ENCODE measurements at regions not wholly inside any gene's neighbourhood (a gene's known extent, or its start where the extent isn't known, plus 50 kb on each side); places are given as distances from the start of the nearest gene placed in this dataset.

DNA sequence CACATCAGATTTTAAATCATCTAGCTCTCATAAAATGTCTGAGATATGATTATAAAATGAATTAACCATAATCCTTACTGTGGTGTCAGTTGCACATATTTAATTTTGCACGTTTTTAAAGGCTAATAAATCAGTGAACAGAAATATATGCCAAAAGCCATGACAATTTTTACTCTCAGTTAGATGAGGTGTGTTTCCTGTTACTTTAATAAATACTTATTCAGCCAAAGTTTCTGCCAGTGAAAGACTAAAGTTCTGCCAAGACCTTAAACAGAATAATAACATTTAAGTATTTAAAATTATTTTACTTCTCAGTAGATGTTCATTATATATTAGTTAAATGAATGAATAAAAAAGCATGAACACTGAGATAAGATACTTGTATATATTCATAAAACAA, 1150.1 kb downstream of the NAALADL2 start:
- Histone ChIP-seq H3K4me3 (ENCODE audit: low read length in 2 of 2) (no peak overlapping the region), H3K9ac (ENCODE audit: low read depth in 1 of 2, low read length in 2 of 2) (no peak overlapping the region), H3K36me3 (ENCODE audit: control insufficient read depth in 2 of 2, insufficient read depth in 2 of 2, low read length in 2 of 2) (no peaks in the 10 kb centered on the region)

DNA sequence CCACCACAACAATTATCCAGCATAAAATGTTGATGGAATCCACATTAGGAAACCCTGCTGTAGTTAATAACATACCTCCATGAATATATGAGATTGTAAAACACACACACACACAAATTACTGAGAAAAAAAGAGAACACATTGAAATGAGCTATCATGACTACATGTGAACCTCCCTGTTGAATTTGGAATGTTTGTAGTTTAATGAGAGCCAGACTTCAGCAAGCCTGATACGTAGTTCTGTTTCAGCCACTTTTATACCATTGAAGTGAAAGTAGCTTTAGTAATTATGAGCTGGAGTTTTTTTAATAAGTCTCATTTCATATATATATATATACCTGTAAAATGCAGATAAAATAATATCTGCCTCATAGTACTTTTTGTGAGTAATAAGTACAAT, 1146.4 kb downstream of the NAALADL2 start:
- no peaks in the 10 kb centered on the region for H3K36me3 ChIP-seq (ENCODE audit: control insufficient read depth in 2 of 2, insufficient read depth in 2 of 2, low read length in 2 of 2)
- H3K9ac ChIP-seq (ENCODE audit: low read depth in 1 of 2, low read length in 2 of 2): no peak overlapping the region
- H3K27ac ChIP-seq (ENCODE audit: low read depth in 2 of 2, low read length in 2 of 2): no peak overlapping the region
- H3K4me3 ChIP-seq (ENCODE audit: low read length in 2 of 2): no peak overlapping the region
- no peaks in the 10 kb centered on the region for H3K9me3 ChIP-seq (ENCODE audit: control insufficient read depth in 2 of 2, low read length in 2 of 2)
- no peaks in the 10 kb centered on the region for H3K27me3 ChIP-seq (ENCODE audit: control insufficient read depth in 2 of 2, insufficient read depth in 2 of 2, low read length in 2 of 2)
- H3K4me1 ChIP-seq (ENCODE audit: control insufficient read depth in 2 of 2, insufficient read depth in 2 of 2, low read length in 2 of 2): no peaks in the 10 kb centered on the region

More for the DNA sequence above, 1150.1 kb downstream of the NAALADL2 start:
- Histone ChIP-seq H3K9me3 (ENCODE audit: control insufficient read depth in 2 of 2, low read length in 2 of 2) (no peaks in the 10 kb centered on the region), H3K4me1 (ENCODE audit: control insufficient read depth in 2 of 2, insufficient read depth in 2 of 2, low read length in 2 of 2) (no peaks in the 10 kb centered on the region), H3K27me3 (ENCODE audit: control insufficient read depth in 2 of 2, insufficient read depth in 2 of 2, low read length in 2 of 2) (no peaks in the 10 kb centered on the region), H3K27ac (ENCODE audit: low read depth in 2 of 2, low read length in 2 of 2) (no peak overlapping the region)

DNA sequence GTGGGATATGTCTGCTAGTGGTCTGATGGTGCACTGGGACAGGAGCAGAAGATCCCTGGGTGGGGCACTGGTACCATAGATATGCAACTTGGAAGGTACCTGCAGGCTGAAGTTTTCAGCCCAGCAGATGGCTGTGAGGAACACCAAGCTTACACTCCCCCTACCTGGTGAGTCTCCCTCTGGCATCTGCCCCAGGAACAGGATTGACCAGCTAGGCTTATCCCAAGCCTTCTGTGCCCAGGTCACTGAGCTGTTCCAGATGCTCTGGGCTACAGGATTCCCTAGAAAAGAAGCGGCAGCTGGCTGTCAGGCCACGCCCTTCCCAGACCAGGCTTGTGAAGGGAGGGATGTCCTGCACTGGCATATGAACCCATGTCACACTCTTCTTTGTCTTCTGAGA, 1130.0 kb downstream of the NAALADL2 start:
- Histone ChIP-seq H3K27me3 (ENCODE audit: control insufficient read depth in 2 of 2, insufficient read depth in 2 of 2, low read length in 2 of 2) (no peaks in the 10 kb centered on the region), H3K36me3 (ENCODE audit: control insufficient read depth in 2 of 2, insufficient read depth in 2 of 2, low read length in 2 of 2) (no peaks in the 10 kb centered on the region), H3K27ac (ENCODE audit: low read depth in 2 of 2, low read length in 2 of 2) (no peak overlapping the region), H3K4me1 (ENCODE audit: control insufficient read depth in 2 of 2, insufficient read depth in 2 of 2, low read length in 2 of 2) (no peaks in the 10 kb centered on the region), H3K9ac (ENCODE audit: low read depth in 1 of 2, low read length in 2 of 2) (no peak overlapping the region), H3K4me3 (ENCODE audit: low read length in 2 of 2) (no peak overlapping the region), H3K9me3 (ENCODE audit: control insufficient read depth in 2 of 2, low read length in 2 of 2) (no peaks in the 10 kb centered on the region)

DNA sequence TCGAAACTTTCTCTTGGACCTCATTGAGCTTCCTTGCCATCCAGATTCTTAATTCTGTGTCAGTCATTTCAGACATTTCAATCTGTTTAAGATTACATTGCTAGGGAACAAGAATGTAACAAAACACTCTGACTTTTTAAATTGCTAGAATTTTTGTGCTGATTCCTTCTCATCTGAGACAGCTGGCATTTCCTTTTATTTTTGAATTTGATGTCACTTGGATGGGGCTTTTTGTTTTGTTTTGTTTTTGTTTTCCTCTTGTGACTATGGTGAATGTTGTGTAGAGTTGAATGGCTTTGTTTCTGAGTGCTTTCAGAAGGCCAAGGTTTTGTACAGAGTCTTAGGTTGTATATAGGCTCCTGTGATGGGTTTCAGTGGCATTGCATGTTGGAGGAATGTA, 1129.3 kb downstream of the NAALADL2 start:
- Histone ChIP-seq H3K27me3 (ENCODE audit: control insufficient read depth in 2 of 2, insufficient read depth in 2 of 2, low read length in 2 of 2) (no peaks in the 10 kb centered on the region), H3K27ac (ENCODE audit: low read depth in 2 of 2, low read length in 2 of 2) (no peak overlapping the region), H3K36me3 (ENCODE audit: control insufficient read depth in 2 of 2, insufficient read depth in 2 of 2, low read length in 2 of 2) (no peaks in the 10 kb centered on the region), H3K9me3 (ENCODE audit: control insufficient read depth in 2 of 2, low read length in 2 of 2) (no peaks in the 10 kb centered on the region), H3K4me3 (ENCODE audit: low read length in 2 of 2) (no peak overlapping the region), H3K9ac (ENCODE audit: low read depth in 1 of 2, low read length in 2 of 2) (no peak overlapping the region), H3K4me1 (ENCODE audit: control insufficient read depth in 2 of 2, insufficient read depth in 2 of 2, low read length in 2 of 2) (no peaks in the 10 kb centered on the region)

DNA sequence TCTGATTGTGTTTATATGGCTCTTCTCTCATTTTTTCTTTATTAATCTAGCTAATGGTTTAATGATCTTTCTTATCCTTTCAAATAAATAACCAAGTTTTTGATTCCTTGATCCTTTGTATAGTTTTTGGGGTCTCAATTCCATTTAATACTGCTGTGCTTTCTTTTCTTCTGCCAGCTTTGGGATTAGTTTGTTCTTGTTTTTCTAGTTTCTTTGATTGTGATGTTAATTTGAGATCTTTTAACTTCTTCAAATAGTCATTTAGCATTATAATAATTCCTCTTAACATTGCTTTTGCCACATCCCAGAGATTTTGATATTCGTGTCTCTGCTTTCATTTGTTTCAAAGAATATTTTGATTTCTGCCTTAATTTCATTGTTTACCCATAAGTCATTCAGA, 1126.6 kb downstream of the NAALADL2 start:
- no peaks in the 10 kb centered on the region for H3K27me3 ChIP-seq (ENCODE audit: control insufficient read depth in 2 of 2, insufficient read depth in 2 of 2, low read length in 2 of 2)
- H3K9me3 ChIP-seq (ENCODE audit: control insufficient read depth in 2 of 2, low read length in 2 of 2): no peaks in the 10 kb centered on the region
- no peak overlapping the region for H3K27ac ChIP-seq (ENCODE audit: low read depth in 2 of 2, low read length in 2 of 2)
- no peak overlapping the region for H3K9ac ChIP-seq (ENCODE audit: low read depth in 1 of 2, low read length in 2 of 2)
- no peak overlapping the region for H3K4me3 ChIP-seq (ENCODE audit: low read length in 2 of 2)
- no peaks in the 10 kb centered on the region for H3K36me3 ChIP-seq (ENCODE audit: control insufficient read depth in 2 of 2, insufficient read depth in 2 of 2, low read length in 2 of 2)
- H3K4me1 ChIP-seq (ENCODE audit: control insufficient read depth in 2 of 2, insufficient read depth in 2 of 2, low read length in 2 of 2): no peaks in the 10 kb centered on the region

DNA sequence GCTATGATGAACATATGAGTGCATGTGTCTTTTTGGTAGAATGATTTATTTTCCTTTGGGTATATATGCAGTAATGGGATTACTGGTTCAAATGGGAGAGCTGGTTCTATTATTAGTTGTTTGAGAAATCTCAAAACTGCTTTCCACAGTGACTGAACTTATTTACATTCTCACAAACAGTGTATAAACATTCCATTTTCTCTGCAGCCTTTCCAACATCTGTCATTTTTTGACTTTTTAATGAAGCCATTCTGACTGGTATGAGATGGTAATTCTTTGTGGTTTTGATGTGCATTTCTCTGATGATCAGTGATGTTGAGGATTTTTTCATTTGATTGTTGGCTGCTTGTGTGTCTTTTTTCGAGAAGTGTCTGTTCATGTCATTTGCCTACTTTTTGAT, 1124.2 kb downstream of the NAALADL2 start:
- H3K4me1 ChIP-seq (ENCODE audit: control insufficient read depth in 2 of 2, insufficient read depth in 2 of 2, low read length in 2 of 2): no peaks in the 10 kb centered on the region
- H3K27me3 ChIP-seq (ENCODE audit: control insufficient read depth in 2 of 2, insufficient read depth in 2 of 2, low read length in 2 of 2): no peaks in the 10 kb centered on the region
- no peak overlapping the region for H3K4me3 ChIP-seq (ENCODE audit: low read length in 2 of 2)
- H3K9ac ChIP-seq (ENCODE audit: low read depth in 1 of 2, low read length in 2 of 2): no peak overlapping the region
- H3K9me3 ChIP-seq (ENCODE audit: control insufficient read depth in 2 of 2, low read length in 2 of 2): no peaks in the 10 kb centered on the region
- no peaks in the 10 kb centered on the region for H3K36me3 ChIP-seq (ENCODE audit: control insufficient read depth in 2 of 2, insufficient read depth in 2 of 2, low read length in 2 of 2)
- no peak overlapping the region for H3K27ac ChIP-seq (ENCODE audit: low read depth in 2 of 2, low read length in 2 of 2)

DNA sequence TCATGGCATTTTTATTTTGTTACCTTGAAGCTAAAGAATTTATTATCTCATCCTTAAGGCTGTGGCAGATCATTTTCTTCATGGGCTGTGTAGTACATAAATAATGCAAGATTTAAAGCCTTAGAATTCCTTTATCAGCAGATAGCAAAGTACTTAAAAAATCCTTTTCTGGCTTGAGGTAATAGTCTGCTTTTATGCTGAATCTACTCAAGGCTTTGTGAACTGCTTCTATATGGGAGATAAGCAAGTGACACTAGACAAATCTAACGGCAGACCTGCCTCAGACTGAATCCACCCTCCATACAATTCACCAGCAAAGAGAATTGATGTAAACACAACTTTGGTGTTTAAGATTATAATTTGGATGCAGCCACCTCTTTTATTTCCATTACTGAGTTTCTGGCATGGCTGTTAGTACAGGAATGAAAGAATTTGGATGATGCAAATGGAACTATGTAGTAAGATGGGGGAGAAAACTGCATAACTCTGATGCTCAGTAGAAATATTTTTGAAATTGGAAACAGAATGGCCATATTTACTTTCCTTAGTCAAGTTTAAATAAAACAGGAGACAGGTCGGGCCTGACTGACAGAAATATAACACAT, 1121.5 kb downstream of the NAALADL2 start:
- H3K4me1 ChIP-seq (ENCODE audit: control insufficient read depth in 2 of 2, insufficient read depth in 2 of 2, low read length in 2 of 2): no peaks in the 10 kb centered on the region
- no peaks in the 10 kb centered on the region for H3K9me3 ChIP-seq (ENCODE audit: control insufficient read depth in 2 of 2, low read length in 2 of 2)
- H3K27ac ChIP-seq (ENCODE audit: low read depth in 2 of 2, low read length in 2 of 2): no peak overlapping the region
- H3K9ac ChIP-seq (ENCODE audit: low read depth in 1 of 2, low read length in 2 of 2): no peak overlapping the region
- no peaks in the 10 kb centered on the region for H3K36me3 ChIP-seq (ENCODE audit: control insufficient read depth in 2 of 2, insufficient read depth in 2 of 2, low read length in 2 of 2)
- H3K4me3 ChIP-seq (ENCODE audit: low read length in 2 of 2): no peak overlapping the region
- H3K27me3 ChIP-seq (ENCODE audit: control insufficient read depth in 2 of 2, insufficient read depth in 2 of 2, low read length in 2 of 2): no peaks in the 10 kb centered on the region

DNA sequence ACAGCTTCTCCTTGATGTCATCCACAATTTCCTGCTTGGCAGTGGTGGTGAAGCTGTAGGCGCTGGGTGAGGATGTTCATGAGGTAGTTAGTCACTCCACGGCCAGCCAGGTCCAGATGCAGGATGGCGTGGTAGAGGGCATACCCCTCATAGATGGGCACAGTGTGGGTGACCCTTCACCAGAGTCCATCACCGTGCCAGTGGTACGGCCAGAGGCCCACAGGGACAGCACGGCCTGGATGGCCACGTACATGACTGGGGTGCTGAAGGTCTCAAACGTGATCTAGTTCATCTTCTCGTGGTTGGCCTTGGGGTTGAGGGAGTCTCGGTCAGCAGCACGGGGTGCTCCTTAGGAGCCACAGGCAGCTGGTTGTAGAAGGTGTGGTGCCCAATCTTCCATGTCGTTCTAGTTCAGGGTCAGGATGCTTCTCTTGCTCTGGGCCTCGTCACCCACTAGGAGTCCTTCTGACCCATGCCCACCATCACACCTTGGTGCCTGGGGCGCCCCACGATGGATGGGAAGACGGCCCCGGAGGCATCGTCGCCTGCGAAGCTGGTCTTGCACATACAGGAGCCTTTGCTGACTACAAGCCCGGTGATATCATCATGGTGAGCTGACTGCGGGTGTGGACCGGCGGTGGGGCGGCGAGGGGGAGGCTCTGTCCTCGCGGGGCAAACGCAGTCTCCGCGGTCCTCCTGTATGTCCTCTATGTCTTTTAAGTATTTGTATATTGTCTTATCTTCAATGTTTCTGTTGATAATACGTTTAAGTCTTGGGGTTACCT, 1119.0 kb downstream of the NAALADL2 start:
- Histone ChIP-seq H3K9ac (ENCODE audit: low read depth in 1 of 2, low read length in 2 of 2) (no peak overlapping the region), H3K36me3 (ENCODE audit: control insufficient read depth in 2 of 2, insufficient read depth in 2 of 2, low read length in 2 of 2) (no peaks in the 10 kb centered on the region), H3K4me3 (ENCODE audit: low read length in 2 of 2) (no peak overlapping the region), H3K27me3 (ENCODE audit: control insufficient read depth in 2 of 2, insufficient read depth in 2 of 2, low read length in 2 of 2) (no peaks in the 10 kb centered on the region), H3K4me1 (ENCODE audit: control insufficient read depth in 2 of 2, insufficient read depth in 2 of 2, low read length in 2 of 2) (no peaks in the 10 kb centered on the region), H3K9me3 (ENCODE audit: control insufficient read depth in 2 of 2, low read length in 2 of 2) (no peaks in the 10 kb centered on the region), H3K27ac (ENCODE audit: low read depth in 2 of 2, low read length in 2 of 2) (no peak overlapping the region)

DNA sequence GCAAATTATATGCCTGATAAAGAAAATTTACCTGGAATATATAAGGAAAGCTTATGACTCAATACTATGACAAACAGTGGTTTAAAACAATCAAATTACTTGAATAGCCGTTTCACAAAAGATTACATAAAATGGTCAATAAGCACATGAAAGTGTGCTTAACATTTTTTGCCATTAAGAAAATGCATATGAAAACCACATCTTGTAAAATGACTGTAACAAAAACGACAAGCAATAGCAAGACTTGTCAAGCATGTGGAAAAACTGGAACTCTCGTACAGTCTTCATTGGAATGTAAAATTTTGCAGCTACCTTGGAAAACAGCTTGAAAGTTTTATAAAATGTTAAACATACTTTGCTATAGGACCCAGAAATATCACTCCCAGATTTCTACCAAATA, 1110.3 kb downstream of the NAALADL2 start:
- Histone ChIP-seq H3K27me3 (ENCODE audit: control insufficient read depth in 2 of 2, insufficient read depth in 2 of 2, low read length in 2 of 2) (no peaks in the 10 kb centered on the region), H3K27ac (ENCODE audit: low read depth in 2 of 2, low read length in 2 of 2) (no peak overlapping the region), H3K4me1 (ENCODE audit: control insufficient read depth in 2 of 2, insufficient read depth in 2 of 2, low read length in 2 of 2) (no peaks in the 10 kb centered on the region), H3K9ac (ENCODE audit: low read depth in 1 of 2, low read length in 2 of 2) (no peak overlapping the region), H3K9me3 (ENCODE audit: control insufficient read depth in 2 of 2, low read length in 2 of 2) (no peaks in the 10 kb centered on the region), H3K4me3 (ENCODE audit: low read length in 2 of 2) (no peak overlapping the region), H3K36me3 (ENCODE audit: control insufficient read depth in 2 of 2, insufficient read depth in 2 of 2, low read length in 2 of 2) (no peaks in the 10 kb centered on the region)

DNA sequence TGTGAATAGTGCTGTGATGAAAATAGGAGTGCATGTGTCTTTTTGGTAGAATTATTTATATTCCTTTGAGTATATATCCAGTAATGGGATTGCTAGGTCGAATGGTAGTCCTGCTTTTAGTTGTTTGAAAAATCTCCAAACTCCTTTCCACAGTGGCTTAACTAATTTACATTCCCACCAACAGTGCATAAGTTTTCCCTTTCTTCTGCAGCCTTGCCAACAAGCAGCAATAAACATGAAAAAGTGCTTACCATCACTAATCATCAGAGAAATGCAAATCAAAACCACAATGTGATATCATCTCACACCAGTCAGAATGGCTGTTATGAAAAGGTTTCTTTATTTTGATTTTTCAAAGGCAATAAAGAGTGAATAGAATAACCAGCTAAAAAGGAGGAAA, 1105.9 kb downstream of the NAALADL2 start:
- Histone ChIP-seq H3K9me3 (ENCODE audit: control insufficient read depth in 2 of 2, low read length in 2 of 2) (no peaks in the 10 kb centered on the region), H3K36me3 (ENCODE audit: control insufficient read depth in 2 of 2, insufficient read depth in 2 of 2, low read length in 2 of 2) (no peaks in the 10 kb centered on the region), H3K4me3 (ENCODE audit: low read length in 2 of 2) (no peak overlapping the region), H3K27ac (ENCODE audit: low read depth in 2 of 2, low read length in 2 of 2) (no peak overlapping the region), H3K27me3 (ENCODE audit: control insufficient read depth in 2 of 2, insufficient read depth in 2 of 2, low read length in 2 of 2) (no peaks in the 10 kb centered on the region), H3K9ac (ENCODE audit: low read depth in 1 of 2, low read length in 2 of 2) (no peak overlapping the region), H3K4me1 (ENCODE audit: control insufficient read depth in 2 of 2, insufficient read depth in 2 of 2, low read length in 2 of 2) (no peaks in the 10 kb centered on the region)

Measured in mucosa of rectum (tissue), 2 donors.